Endothelial cell of umbilical vein (primary cell): ENCODE measurements at regions not wholly inside any gene's neighbourhood (a gene's known extent, or its start where the extent isn't known, plus 50 kb on each side); places are given as distances from the start of the nearest gene placed in this dataset.
"Not testable (repeated sequence)": the region's sequence is repeated elsewhere in the genome, so short reads cannot be mapped to it uniquely, and the experiment has no call there.

Experiments
- BruUV-seq: library from RNA; stranded (reverse); fragments of 400-500 nt; replicated peaks from 2 replicates; lab custom pipeline; 2021; lab: Mats Ljungman, UMichigan
- CTCF ChIA-PET: fragments of 300-600, 350-600 bp; sonication (Branson Sonifier 250); formaldehyde crosslinking; loops from one replicate; lab custom pipeline; 2021; ENCODE audit warnings: antibody characterized with exemption, inconsistent platforms; lab: Charles Lee
- POLR2A ChIA-PET: fragments of 300-600, 350-600 bp; sonication (Branson Sonifier 250); formaldehyde crosslinking; loops from one replicate; lab custom pipeline; 2021; ENCODE audit warnings: antibody characterized with exemption, inconsistent platforms; lab: Charles Lee
- DNase-seq: peaks from one replicate; pipeline ENCODE4 v3.0.0-alpha.2; 2011; ENCODE audit warnings: low read depth, low spot score
- FAIRE-seq: peaks from 2 replicates; lab custom pipeline; 2011; peaks lifted over from hg19 to GRCh38; lab: Jason Lieb, UNC
- H2AFZ ChIP-seq: 2 replicates; pipeline ENCODE4 v1.6.0; 2012; ENCODE audit warnings: low read depth, low read length, control low read depth, inconsistent platforms
- H3K27ac ChIP-seq: 2 replicates; pipeline ENCODE4 v1.5.1; 2011; ENCODE audit warnings: low read depth, mild to moderate bottlenecking, control low read depth, low read length, moderate library complexity; ENCODE audit not compliant: insufficient read depth
- H3K27me3 ChIP-seq, 2 experiments: 2 replicates each; pipeline versions ENCODE4 v1.6.0 to v1.6.1; 2011; ENCODE audit warnings: low read length in 2 of 2, mixed read lengths in 1 of 2; ENCODE audit not compliant: control insufficient read depth in 2 of 2, insufficient read depth in 2 of 2
- H3K36me3 ChIP-seq, 2 experiments: 2 replicates in 1 of 2; 3 replicates in 1 of 2; pipeline ENCODE4 v1.5.1; 2011; ENCODE audit warnings: low read length in 2 of 2, mild to moderate bottlenecking in 1 of 2, moderate library complexity in 1 of 2; ENCODE audit not compliant: control insufficient read depth in 2 of 2, insufficient read depth in 2 of 2; ENCODE audit errors: extremely low read depth in 1 of 2
- H3K4me1 ChIP-seq: 3 replicates; pipeline ENCODE4 v1.5.1; 2011; ENCODE audit warnings: mild to moderate bottlenecking, low read length; ENCODE audit not compliant: control insufficient read depth, insufficient read depth; ENCODE audit errors: extremely low read depth
- H3K4me2 ChIP-seq: 2 replicates; pipeline ENCODE4 v1.6.1; 2011; ENCODE audit warnings: low read length, control low read depth, mixed read lengths; ENCODE audit not compliant: insufficient read depth
- H3K4me3 ChIP-seq, 3 experiments: fragments of 200-600 bp in 1 of 3; sonication (generic), shearing (Covaris generic) in 1 of 3; replicated peaks in 1 of 3; 2 replicates each; pipeline ENCODE4 v1.5.1; 2011 to 2016; ENCODE audit warnings: control low read depth in 3 of 3, low read length in 3 of 3, mild to moderate bottlenecking in 2 of 3, inconsistent platforms in 1 of 3, low read depth in 1 of 3, moderate library complexity in 1 of 3; ENCODE audit not compliant: insufficient read depth in 1 of 3
- H3K79me2 ChIP-seq: 2 replicates; pipeline ENCODE4 v1.6.0; 2012; ENCODE audit warnings: low read length, inconsistent platforms; ENCODE audit not compliant: control insufficient read depth, insufficient read depth
- H3K9ac ChIP-seq: replicated peaks from 2 replicates; pipeline ENCODE3; 2011; ENCODE audit warnings: low read length, control low read depth; ENCODE audit not compliant: insufficient read depth; ENCODE audit errors: extremely low read depth
- H3K9me1 ChIP-seq: replicated peaks from 3 replicates; pipeline ENCODE4 v1.6.0; 2011; ENCODE audit warnings: mild to moderate bottlenecking, low read length; ENCODE audit not compliant: control insufficient read depth, insufficient read depth; ENCODE audit errors: extremely low read depth
- H3K9me3 ChIP-seq: replicated peaks from 2 replicates; pipeline ENCODE4 v1.5.1; 2012; ENCODE audit warnings: low read length, inconsistent platforms; ENCODE audit not compliant: control insufficient read depth, insufficient read depth
- H4K20me1 ChIP-seq: replicated peaks from 2 replicates; pipeline ENCODE3; 2011; ENCODE audit warnings: mild to moderate bottlenecking, low read length; ENCODE audit not compliant: control insufficient read depth, insufficient read depth; ENCODE audit errors: extremely low read depth
- GATA2 ChIP-seq: IDR thresholded peaks from 2 replicates; pipeline ENCODE4 v1.7.0; 2011; ENCODE audit warnings: low read depth, mild to moderate bottlenecking, moderate library complexity, mixed read lengths, low read length; ENCODE audit not compliant: insufficient read length, insufficient read depth
- POLR2A ChIP-seq: IDR thresholded peaks from 2 replicates; pipeline ENCODE4 v1.6.1; 2012; ENCODE audit warnings: low read depth, mild to moderate bottlenecking, control low read depth, low read length
- dilution Hi-C: fragments of 300-500 bp; cut with MboI; formaldehyde crosslinking; loops from one replicate; pipeline ENCODE4 v1.15.0; 2019; ENCODE audit warnings: low sequenced_read_pairs; ENCODE audit not compliant: extremely low pct_ligation_motif_present
- intact Hi-C: fragments of 100-400 bp; cut with micrococcal nuclease; formaldehyde crosslinking; loops from one replicate; pipeline ENCODE4 v1.10.0; 2022

DNA sequence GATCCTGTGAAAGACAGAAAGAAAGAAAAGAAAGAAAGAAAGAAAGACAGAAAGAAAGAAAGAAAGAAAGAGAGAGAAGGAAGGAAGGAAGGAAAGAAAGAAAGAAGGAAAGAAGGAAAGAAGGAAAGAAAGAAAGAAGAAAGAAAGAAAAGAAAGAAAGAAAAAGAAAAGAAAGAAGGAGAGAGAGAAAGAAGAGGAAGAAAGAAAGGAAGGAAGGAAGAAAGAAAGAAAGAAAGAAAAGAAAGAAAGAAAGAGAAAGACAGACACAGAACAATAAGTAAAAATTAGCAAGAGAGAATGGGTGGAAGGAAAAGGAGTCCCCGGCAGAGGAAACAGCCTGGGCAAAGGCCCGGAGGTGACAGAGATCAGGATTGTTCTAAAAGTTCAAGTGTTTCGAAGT is 183.4 kb downstream of the MIAT start:
- FAIRE-seq, H3K9me3 ChIP-seq, H3K9me1 ChIP-seq, H3K4me2 ChIP-seq, dilution Hi-C loops, DNase-seq, intact Hi-C loops, H4K20me1 ChIP-seq, H3K27ac ChIP-seq, H3K9ac ChIP-seq, H3K4me3 ChIP-seq, CTCF ChIA-PET, H3K27me3 ChIP-seq, BruUV-seq, POLR2A ChIA-PET, H3K36me3 ChIP-seq, H3K79me2 ChIP-seq, H3K4me1 ChIP-seq, H2AFZ ChIP-seq: not testable (repeated sequence)

DNA sequence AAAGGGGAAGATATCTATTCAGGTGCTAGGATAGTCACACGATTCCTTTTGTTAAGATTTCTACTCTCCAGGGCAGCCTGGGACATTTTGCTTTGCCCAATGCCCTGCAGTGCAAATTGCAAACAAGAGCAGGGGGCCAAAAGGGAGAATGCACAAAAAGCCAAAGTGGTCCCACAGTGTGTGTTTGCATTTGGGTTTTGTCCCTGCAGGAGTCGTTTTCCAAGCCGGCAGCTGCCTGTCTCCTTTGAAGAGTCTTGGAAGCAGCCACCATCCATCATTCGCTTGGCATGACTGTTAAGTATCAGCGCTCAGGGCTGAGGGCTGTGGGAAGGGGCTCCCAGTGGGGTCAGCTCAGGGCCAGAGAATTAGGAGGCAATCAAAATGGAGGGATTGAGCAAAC is 184.7 kb downstream of the MIAT start:
- CTCF ChIA-PET, result no interaction called here
- TF ChIP-seq GATA2, result no peak
- no peak for TF ChIP-seq POLR2A
- FAIRE-seq, result no peak

More for the DNA sequence above, 184.7 kb downstream of the MIAT start:
- BruUV-seq, result no TSS peak
- Histone ChIP-seq H3K27me3 (peaks cover 5 to 7% of the 10 kb centered on the region in 2 experiments), H3K9me3 (no peaks in the 10 kb centered on the region), H3K79me2 (no peaks in the 10 kb centered on the region), H3K4me1 (peaks cover 3% of the 10 kb centered on the region), H3K4me3 (no peak overlapping the region), H3K9me1 (no peaks in the 10 kb centered on the region), H3K27ac (no peak overlapping the region), H2AFZ (no peak overlapping the region), H3K36me3 (no peaks in the 10 kb centered on the region), H4K20me1 (no peaks in the 10 kb centered on the region), H3K4me2 (no peak overlapping the region), H3K9ac (no peak overlapping the region)
- dilution Hi-C loops (no loop called here), intact Hi-C loops (no loop called here)
- POLR2A ChIA-PET, result no interaction called here
- DNase-seq, result no peak
